ENCODE measurements at regions not wholly inside any gene's neighbourhood (a gene's known extent, or its start where the extent isn't known, plus 50 kb on each side); places are given as distances from the start of the nearest gene placed in this dataset.

- Histone ChIP-seq H3K9me3 (replicated peaks; ENCODE audit: control insufficient read depth, insufficient read depth, low read depth, low read length) (no peaks in the 10 kb centered on the region), H3K27ac (ENCODE audit: extremely low read depth, low read depth, low read length) (no peak overlapping the region), H4K20me1 (replicated peaks; ENCODE audit: control insufficient read depth, insufficient read depth, low read length) (no peaks in the 10 kb centered on the region), H3K9me1 (ENCODE audit: control insufficient read depth, insufficient read depth, low read length) (no peaks in the 10 kb centered on the region), H3K36me3 (ENCODE audit: control insufficient read depth, insufficient read depth, low read length) (peaks cover 7% of the 10 kb centered on the region; the same call in 1 of the 3 replicates), H3K4me3 (no peak overlapping the region), H2AFZ (ENCODE audit: low read depth, low read length) (no peak overlapping the region), H3K79me2 (ENCODE audit: control insufficient read depth, insufficient read depth, low read length) (no peaks in the 10 kb centered on the region), H3K4me1 (replicated peaks in 1 of 2; ENCODE audit: control insufficient read depth in 2 of 2, insufficient read depth in 2 of 2, low read length in 2 of 2) (no peaks in the 10 kb centered on the region), H3K27me3 (ENCODE audit: control insufficient read depth in 2 of 2, insufficient read depth in 2 of 2, low read length in 2 of 2) (no peaks in the 10 kb centered on the region), H3K9ac (ENCODE audit: insufficient read depth in 1 of 2, low read depth in 2 of 2, low read length in 2 of 2) (no peak overlapping the region), H3K4me2 (ENCODE audit: insufficient read depth, low read length) (no peak overlapping the region)
- TF ChIP-seq ZNF740 (CRISPR knock-in tag; IDR thresholded peaks at IDR 0.05) (no peak), ZNF740 (tag; IDR thresholded peaks at IDR 0.05) (no peak), KLF13 (tag; IDR thresholded peaks at IDR 0.05; ENCODE audit: borderline replicate concordance, low read depth) (no peak), XRCC5 (IDR thresholded peaks at IDR 0.05; ENCODE audit: low read depth, low read length) (no peak), MAFK (IDR thresholded peaks at IDR 0.05; ENCODE audit: low read length) (no peak), ZNF445 (CRISPR knock-in tag; IDR thresholded peaks at IDR 0.05; ENCODE audit: low read depth) (no peak), THRAP3 (IDR thresholded peaks at IDR 0.05; ENCODE audit: borderline replicate concordance) (no peak)
- TF ChIP-seq, protein P1, sequence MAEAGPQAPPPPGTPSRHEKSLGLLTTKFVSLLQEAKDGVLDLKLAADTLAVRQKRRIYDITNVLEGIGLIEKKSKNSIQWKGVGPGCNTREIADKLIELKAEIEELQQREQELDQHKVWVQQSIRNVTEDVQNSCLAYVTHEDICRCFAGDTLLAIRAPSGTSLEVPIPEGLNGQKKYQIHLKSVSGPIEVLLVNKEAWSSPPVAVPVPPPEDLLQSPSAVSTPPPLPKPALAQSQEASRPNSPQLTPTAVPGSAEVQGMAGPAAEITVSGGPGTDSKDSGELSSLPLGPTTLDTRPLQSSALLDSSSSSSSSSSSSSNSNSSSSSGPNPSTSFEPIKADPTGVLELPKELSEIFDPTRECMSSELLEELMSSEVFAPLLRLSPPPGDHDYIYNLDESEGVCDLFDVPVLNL (CRISPR knock-in tag; IDR thresholded peaks at IDR 0.05; ENCODE audit: low read depth): no peak
- TF ChIP-seq, protein P2, sequence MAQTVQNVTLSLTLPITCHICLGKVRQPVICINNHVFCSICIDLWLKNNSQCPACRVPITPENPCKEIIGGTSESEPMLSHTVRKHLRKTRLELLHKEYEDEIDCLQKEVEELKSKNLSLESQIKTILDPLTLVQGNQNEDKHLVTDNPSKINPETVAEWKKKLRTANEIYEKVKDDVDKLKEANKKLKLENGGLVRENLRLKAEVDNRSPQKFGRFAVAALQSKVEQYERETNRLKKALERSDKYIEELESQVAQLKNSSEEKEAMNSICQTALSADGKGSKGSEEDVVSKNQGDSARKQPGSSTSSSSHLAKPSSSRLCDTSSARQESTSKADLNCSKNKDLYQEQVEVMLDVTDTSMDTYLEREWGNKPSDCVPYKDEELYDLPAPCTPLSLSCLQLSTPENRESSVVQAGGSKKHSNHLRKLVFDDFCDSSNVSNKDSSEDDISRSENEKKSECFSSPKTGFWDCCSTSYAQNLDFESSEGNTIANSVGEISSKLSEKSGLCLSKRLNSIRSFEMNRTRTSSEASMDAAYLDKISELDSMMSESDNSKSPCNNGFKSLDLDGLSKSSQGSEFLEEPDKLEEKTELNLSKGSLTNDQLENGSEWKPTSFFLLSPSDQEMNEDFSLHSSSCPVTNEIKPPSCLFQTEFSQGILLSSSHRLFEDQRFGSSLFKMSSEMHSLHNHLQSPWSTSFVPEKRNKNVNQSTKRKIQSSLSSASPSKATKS (CRISPR knock-in tag; IDR thresholded peaks at IDR 0.05): no peak
- TF ChIP-seq, protein P3, sequence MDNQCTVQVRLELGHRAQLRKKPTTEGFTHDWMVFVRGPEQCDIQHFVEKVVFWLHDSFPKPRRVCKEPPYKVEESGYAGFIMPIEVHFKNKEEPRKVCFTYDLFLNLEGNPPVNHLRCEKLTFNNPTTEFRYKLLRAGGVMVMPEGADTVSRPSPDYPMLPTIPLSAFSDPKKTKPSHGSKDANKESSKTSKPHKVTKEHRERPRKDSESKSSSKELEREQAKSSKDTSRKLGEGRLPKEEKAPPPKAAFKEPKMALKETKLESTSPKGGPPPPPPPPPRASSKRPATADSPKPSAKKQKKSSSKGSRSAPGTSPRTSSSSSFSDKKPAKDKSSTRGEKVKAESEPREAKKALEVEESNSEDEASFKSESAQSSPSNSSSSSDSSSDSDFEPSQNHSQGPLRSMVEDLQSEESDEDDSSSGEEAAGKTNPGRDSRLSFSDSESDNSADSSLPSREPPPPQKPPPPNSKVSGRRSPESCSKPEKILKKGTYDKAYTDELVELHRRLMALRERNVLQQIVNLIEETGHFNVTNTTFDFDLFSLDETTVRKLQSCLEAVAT (IDR thresholded peaks at IDR 0.05): no peak
- TF ChIP-seq, protein P4, sequence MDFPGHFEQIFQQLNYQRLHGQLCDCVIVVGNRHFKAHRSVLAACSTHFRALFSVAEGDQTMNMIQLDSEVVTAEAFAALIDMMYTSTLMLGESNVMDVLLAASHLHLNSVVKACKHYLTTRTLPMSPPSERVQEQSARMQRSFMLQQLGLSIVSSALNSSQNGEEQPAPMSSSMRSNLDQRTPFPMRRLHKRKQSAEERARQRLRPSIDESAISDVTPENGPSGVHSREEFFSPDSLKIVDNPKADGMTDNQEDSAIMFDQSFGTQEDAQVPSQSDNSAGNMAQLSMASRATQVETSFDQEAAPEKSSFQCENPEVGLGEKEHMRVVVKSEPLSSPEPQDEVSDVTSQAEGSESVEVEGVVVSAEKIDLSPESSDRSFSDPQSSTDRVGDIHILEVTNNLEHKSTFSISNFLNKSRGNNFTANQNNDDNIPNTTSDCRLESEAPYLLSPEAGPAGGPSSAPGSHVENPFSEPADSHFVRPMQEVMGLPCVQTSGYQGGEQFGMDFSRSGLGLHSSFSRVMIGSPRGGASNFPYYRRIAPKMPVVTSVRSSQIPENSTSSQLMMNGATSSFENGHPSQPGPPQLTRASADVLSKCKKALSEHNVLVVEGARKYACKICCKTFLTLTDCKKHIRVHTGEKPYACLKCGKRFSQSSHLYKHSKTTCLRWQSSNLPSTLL (IDR thresholded peaks at IDR 0.05): no peak
- no peak for FAIRE-seq
- in situ Hi-C loops (cut with MboI) (no loop called here), intact Hi-C loops (cut with micrococcal nuclease) (no loop called here)
- ChIA-PET POLR2A (no interaction called here), CTCF (ENCODE audit: low intra/inter-chr PET ratio) (no interaction called here)
- DNase-seq (ENCODE audit: extremely low read depth in 1 of 4, low spot score in 3 of 4): no peak
- BruUV-seq (replicated peaks): no TSS peak
- no peak for ATAC-seq
- WGBS (ENCODE audit: insufficient coverage, low coverage, missing lambda C conversion rate): 43% methylated on average over 3 of the region's 3 CpGs
Observed at GRCh38 chr4:23068756-23069155, 376.0 kb downstream of the GBA3 start.

Measured in K562 (cell line).